ENCODE measurements at regions not wholly inside any gene's neighbourhood (a gene's known extent, or its start where the extent isn't known, plus 50 kb on each side); places are given as distances from the start of the nearest gene placed in this dataset.

DNA sequence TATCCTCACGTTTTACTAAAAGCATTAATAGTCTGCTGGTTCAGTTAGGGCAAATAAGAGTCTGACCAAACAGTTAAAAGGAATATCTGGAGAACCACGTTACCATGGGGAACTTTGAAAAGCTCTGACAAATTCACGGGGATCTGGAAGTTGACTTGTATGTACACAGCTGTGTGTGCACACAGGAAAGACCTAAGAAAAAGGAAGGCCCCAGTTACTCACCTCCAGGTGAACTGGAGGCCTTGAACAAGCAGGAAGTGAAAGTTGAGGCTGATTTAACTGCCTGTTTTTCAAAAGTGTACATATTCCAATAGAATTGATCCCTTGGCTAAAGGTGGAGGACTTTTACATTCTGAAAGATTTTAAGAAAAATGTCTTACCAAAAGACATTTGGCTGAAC, 1891.6 kb upstream of the PCDH20 start:
- in situ Hi-C loops (cut with MboI; ENCODE audit: low pct_unique_long_range_greater_than_20kb, low sequenced_read_pairs, unreplicated experiment), result no loop called here
- peak; percentile 15 for DNase-seq (ENCODE audit: low spot score)
- TF ChIP-seq, protein P1, sequence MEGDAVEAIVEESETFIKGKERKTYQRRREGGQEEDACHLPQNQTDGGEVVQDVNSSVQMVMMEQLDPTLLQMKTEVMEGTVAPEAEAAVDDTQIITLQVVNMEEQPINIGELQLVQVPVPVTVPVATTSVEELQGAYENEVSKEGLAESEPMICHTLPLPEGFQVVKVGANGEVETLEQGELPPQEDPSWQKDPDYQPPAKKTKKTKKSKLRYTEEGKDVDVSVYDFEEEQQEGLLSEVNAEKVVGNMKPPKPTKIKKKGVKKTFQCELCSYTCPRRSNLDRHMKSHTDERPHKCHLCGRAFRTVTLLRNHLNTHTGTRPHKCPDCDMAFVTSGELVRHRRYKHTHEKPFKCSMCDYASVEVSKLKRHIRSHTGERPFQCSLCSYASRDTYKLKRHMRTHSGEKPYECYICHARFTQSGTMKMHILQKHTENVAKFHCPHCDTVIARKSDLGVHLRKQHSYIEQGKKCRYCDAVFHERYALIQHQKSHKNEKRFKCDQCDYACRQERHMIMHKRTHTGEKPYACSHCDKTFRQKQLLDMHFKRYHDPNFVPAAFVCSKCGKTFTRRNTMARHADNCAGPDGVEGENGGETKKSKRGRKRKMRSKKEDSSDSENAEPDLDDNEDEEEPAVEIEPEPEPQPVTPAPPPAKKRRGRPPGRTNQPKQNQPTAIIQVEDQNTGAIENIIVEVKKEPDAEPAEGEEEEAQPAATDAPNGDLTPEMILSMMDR (IDR thresholded peaks at IDR 0.05; ENCODE audit: extremely low read depth, insufficient read depth, missing control alignments), result no peak

DNA sequence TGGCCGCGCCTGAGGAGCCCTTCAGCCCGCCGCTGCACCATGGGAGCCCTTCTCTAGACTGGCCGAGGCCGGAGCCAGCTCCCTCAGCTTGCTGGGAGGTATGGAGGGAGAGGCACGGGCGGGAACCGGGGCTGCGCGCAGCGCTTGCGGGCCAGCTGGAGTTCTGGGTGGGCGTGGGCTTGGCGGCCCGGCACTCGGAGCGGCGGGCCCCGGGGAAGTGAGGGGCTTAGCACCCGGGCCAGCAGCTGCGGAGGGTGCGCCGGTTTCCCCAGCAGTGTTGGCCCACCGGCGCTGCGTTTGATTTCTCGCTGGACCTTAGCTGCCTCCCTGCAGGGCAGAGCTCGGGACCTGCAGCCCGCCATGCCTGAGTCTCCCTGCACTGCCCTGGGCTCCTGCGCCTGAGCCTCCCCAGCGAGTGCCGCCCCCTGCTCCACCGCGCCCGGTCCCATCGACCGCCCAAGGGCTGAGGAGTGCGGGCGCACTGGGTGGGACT, 1890.0 kb upstream of the PCDH20 start:
- TF ChIP-seq, protein P1 (IDR thresholded peaks at IDR 0.05; ENCODE audit: extremely low read depth, insufficient read depth, missing control alignments), result no peak
- in situ Hi-C loops (cut with MboI; ENCODE audit: low pct_unique_long_range_greater_than_20kb, low sequenced_read_pairs, unreplicated experiment), result no loop called here
- no peak for DNase-seq (ENCODE audit: low spot score)

DNA sequence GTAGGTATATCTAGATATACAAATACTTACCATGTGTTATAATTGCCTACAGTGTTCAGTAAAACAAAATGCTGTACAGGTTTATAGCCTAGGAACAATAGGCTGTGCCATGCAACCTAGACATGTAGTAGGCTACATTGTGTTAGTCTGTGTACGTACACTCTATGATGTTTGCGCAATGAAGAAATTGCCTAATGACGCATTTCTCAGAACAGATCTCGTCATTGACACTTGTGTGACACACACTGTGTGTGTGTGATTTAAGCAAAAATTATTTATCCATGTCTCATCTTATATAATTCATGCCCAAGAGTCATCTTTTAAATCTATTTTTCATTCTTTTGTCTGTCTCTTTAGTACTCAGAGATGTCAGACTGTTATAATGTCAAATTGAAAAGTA, 1888.8 kb upstream of the PCDH20 start:
- TF ChIP-seq, protein P1 (IDR thresholded peaks at IDR 0.05; ENCODE audit: extremely low read depth, insufficient read depth, missing control alignments), result no peak
- DNase-seq (ENCODE audit: low spot score), result no peak
- in situ Hi-C loops (cut with MboI; ENCODE audit: low pct_unique_long_range_greater_than_20kb, low sequenced_read_pairs, unreplicated experiment), result no loop called here

DNA sequence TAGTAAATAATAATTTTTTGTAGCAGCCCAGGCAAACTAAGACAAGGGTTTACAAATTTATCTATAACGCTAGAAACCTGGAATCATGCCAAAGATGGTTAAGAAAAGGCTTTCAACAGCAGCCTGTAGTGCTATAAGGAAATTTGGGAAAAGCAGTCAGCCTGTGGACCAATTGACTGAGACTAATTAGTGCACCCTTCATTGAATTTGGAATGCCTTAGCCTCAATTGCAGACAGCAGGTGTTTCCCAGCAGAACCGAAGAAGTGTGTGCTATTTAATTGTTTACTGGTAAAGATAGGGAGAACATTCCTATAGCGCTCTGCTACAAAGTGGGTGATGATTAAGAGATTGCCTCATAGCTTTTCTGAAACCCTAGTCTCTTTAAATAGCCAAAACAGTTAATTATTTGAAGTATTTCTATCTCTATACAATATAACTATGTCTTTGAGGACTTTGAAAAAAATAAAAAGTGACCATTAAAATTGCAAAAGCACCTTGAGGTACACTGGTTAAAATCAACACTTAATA, 1884.3 kb upstream of the PCDH20 start:
- in situ Hi-C loops (cut with MboI; ENCODE audit: low pct_unique_long_range_greater_than_20kb, low sequenced_read_pairs, unreplicated experiment), result no loop called here
- TF ChIP-seq, protein P1 (IDR thresholded peaks at IDR 0.05; ENCODE audit: extremely low read depth, insufficient read depth, missing control alignments), result no peak
- no peak for DNase-seq (ENCODE audit: low spot score)

DNA sequence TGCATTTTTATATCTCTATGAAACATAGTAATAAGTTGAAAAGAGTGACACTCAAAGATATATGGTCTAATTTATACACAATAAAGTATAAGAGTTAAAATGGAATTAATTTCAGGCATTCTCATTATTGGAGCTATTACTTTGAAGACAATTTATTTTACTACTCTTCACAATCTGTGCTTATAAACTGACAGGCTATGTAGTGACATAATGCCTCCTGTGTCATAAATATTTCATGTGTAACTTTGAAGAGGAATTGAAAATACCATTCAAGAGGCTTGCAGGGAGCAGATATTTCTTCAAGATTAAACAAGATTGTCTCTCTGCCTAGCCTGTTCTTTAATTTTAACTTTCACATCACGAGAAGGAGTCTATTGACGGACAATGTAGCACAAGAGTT, 1881.5 kb upstream of the PCDH20 start:
- no peak for DNase-seq (ENCODE audit: low spot score)
- TF ChIP-seq, protein P1 (IDR thresholded peaks at IDR 0.05; ENCODE audit: extremely low read depth, insufficient read depth, missing control alignments), result no peak
- in situ Hi-C loops (cut with MboI; ENCODE audit: low pct_unique_long_range_greater_than_20kb, low sequenced_read_pairs, unreplicated experiment), result no loop called here

DNA sequence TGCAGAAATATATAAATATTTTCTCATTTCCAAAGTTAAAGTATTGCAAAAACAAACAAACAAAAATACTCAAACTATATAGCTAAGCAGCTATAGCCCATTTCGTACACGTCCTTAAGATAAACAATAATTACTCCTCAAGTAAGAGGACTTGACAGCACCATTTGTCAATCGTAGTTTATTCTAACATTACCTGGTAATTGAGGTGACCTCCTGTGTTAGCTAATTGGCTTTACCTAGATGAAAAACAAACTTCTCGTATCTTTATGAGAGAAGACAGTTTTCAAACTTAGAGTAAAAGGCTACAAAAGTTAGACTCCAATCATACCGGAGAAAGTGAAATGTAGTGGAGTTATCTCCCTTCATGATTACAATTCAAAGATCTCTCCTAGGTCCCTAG, 1876.1 kb upstream of the PCDH20 start:
- TF ChIP-seq, protein P1 (IDR thresholded peaks at IDR 0.05; ENCODE audit: extremely low read depth, insufficient read depth, missing control alignments), result no peak
- in situ Hi-C loops (cut with MboI; ENCODE audit: low pct_unique_long_range_greater_than_20kb, low sequenced_read_pairs, unreplicated experiment), result no loop called here
- no peak for DNase-seq (ENCODE audit: low spot score)

Measured in GM13977 (cell line).